Epithelial cell of esophagus (primary cell): ENCODE measurements at regions not wholly inside any gene's neighbourhood (a gene's known extent, or its start where the extent isn't known, plus 50 kb on each side); places are given as distances from the start of the nearest gene placed in this dataset.

ENCODE experiments used
- DNase-seq: peaks from one replicate; pipeline ENCODE4 v3.0.0; 2010; ENCODE audit warnings: low read depth
- H3K4me3 ChIP-seq: 2 replicates; pipeline ENCODE4 v1.5.1; 2011; ENCODE audit warnings: mild to moderate bottlenecking, low read length, control low read depth
- CTCF ChIP-seq: IDR thresholded peaks from 2 replicates; pipeline ENCODE4 v1.5.1; 2011; ENCODE audit warnings: low read depth, mild to moderate bottlenecking, low read length, control low read depth, inconsistent platforms; ENCODE audit not compliant: insufficient read depth; ENCODE audit errors: missing control alignments

- no peak for TF ChIP-seq CTCF
- no peak for DNase-seq
- H3K4me3 ChIP-seq: no peak overlapping the region
Measured at GRCh38 chr15:94042180-94042928, 189.0 kb upstream of the MCTP2 start.

- DNase-seq: no peak
- no peak overlapping the region for H3K4me3 ChIP-seq
- TF ChIP-seq CTCF: no peak
Measured at GRCh38 chr15:94041746-94042145, 189.6 kb upstream of the MCTP2 start.

GRCh38 chr15:94040541-94041248 is 190.7 kb upstream of the MCTP2 start:
- no peak for DNase-seq
- TF ChIP-seq CTCF: no peak
- no peak overlapping the region for H3K4me3 ChIP-seq

- no peak for TF ChIP-seq CTCF
- DNase-seq: no peak
- no peak overlapping the region for H3K4me3 ChIP-seq
Measured at GRCh38 chr15:94036156-94036555, 195.2 kb upstream of the MCTP2 start.

- DNase-seq: no peak
- no peak for TF ChIP-seq CTCF
Measured at GRCh38 chr15:94033683-94034020, 197.7 kb upstream of the MCTP2 start.

GRCh38 chr15:94033014-94033682 is 198.2 kb upstream of the MCTP2 start:
- no peak for TF ChIP-seq CTCF
- no peak overlapping the region for H3K4me3 ChIP-seq
- DNase-seq: no peak

More at GRCh38 chr15:94033683-94034020, 197.7 kb upstream of the MCTP2 start:
- no peak overlapping the region for H3K4me3 ChIP-seq
